Right forelimb (tissue), 1 donor: ENCODE measurements at regions not wholly inside any gene's neighbourhood (a gene's known extent, or its start where the extent isn't known, plus 50 kb on each side); places are given as distances from the start of the nearest gene placed in this dataset.
"Not testable (repeated sequence)": the region's sequence is repeated elsewhere in the genome, so short reads cannot be mapped to it uniquely, and the experiment has no call there.

Source experiments
- DNase-seq: peaks from one replicate; pipeline ENCODE4 v3.0.0-alpha.2; 2018

- no peak for DNase-seq
Observed at GRCh38 chr11:92022499-92022898, 202.1 kb upstream of the FAT3 start.

GRCh38 chr11:92018332-92018731, 206.3 kb upstream of the FAT3 start:
- no peak for DNase-seq

- DNase-seq, result no peak
Observed at GRCh38 chr11:92008249-92008648, 216.4 kb upstream of the FAT3 start.

- DNase-seq, result no peak
Observed at GRCh38 chr11:92002568-92002967, 222.1 kb upstream of the FAT3 start.

GRCh38 chr11:91998481-91998880, 226.1 kb upstream of the FAT3 start:
- DNase-seq, result no peak

- DNase-seq, result no peak
Observed at GRCh38 chr11:91997226-91997625, 227.4 kb upstream of the FAT3 start.

GRCh38 chr11:91996526-91996925, 228.1 kb upstream of the FAT3 start:
- DNase-seq, result no peak

GRCh38 chr11:91988443-91988842, 236.2 kb upstream of the FAT3 start:
- DNase-seq, result not testable (repeated sequence)

- DNase-seq, result no peak
Observed at GRCh38 chr11:91986218-91986617, 238.4 kb upstream of the FAT3 start.

GRCh38 chr11:91984033-91984584, 240.5 kb upstream of the FAT3 start:
- no peak for DNase-seq

- no peak for DNase-seq
Observed at GRCh38 chr11:91981995-91982394, 242.6 kb upstream of the FAT3 start.

GRCh38 chr11:91979775-91980174, 244.8 kb upstream of the FAT3 start:
- no peak for DNase-seq

- DNase-seq, result no peak
Observed at GRCh38 chr11:91978747-91979146, 245.9 kb upstream of the FAT3 start.

- no peak for DNase-seq
Observed at GRCh38 chr11:91972665-91973266, 251.9 kb upstream of the FAT3 start.

- DNase-seq, result no peak
Observed at GRCh38 chr11:91970624-91971023, 254.0 kb upstream of the FAT3 start.

GRCh38 chr11:91969486-91969885, 255.1 kb upstream of the FAT3 start:
- no peak for DNase-seq

GRCh38 chr11:91967691-91968045, 256.9 kb upstream of the FAT3 start:
- DNase-seq, result no peak

- no peak for DNase-seq
Observed at GRCh38 chr11:91967026-91967690, 257.5 kb upstream of the FAT3 start.

- DNase-seq, result no peak
Observed at GRCh38 chr11:91966368-91966767, 258.2 kb upstream of the FAT3 start.

GRCh38 chr11:91960770-91961169, 263.8 kb upstream of the FAT3 start:
- DNase-seq, result no peak

- DNase-seq, result no peak
Observed at GRCh38 chr11:91959411-91959810, 265.2 kb upstream of the FAT3 start.

- DNase-seq, result no peak
Observed at GRCh38 chr11:91956711-91957110, 267.9 kb upstream of the FAT3 start.

GRCh38 chr11:91955206-91955605, 269.4 kb upstream of the FAT3 start:
- no peak for DNase-seq

- no peak for DNase-seq
Observed at GRCh38 chr11:91952056-91952455, 272.6 kb upstream of the FAT3 start.
